KG1 (cell line): ENCODE measurements at regions not wholly inside any gene's neighbourhood (a gene's known extent, or its start where the extent isn't known, plus 50 kb on each side); places are given as distances from the start of the nearest gene placed in this dataset.
"Not testable (repeated sequence)": the region's sequence is repeated elsewhere in the genome, so short reads cannot be mapped to it uniquely, and the experiment has no call there.

ENCODE experiments used
- DNase-seq: peaks from one replicate; lab custom pipeline; 2025; lab: John Stamatoyannopoulos, UW

- not testable (repeated sequence) for DNase-seq
Observed at GRCh38 chr10:15921423-15921945, 61.2 kb upstream of the MINDY3 start.

DNA sequence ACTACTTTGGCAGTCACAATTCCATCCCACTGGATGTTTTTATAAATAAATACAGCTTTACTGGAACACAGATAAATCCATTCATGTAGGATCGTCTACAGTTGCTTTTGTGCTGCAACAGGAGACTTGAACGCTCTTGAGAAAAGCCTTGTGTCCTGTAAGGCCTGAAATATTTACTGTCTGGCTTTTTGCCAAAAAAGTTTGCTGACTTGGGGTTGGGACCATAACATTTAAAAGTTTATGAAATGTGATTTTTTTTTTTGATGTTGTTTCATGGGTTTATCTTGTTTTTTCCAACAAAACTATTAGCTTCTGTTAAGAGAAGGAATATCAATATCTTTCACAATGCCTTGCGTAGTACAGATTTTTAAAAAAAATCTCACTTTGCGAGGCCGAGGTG is 71.1 kb upstream of the MINDY3 start:
- no peak for DNase-seq

DNA sequence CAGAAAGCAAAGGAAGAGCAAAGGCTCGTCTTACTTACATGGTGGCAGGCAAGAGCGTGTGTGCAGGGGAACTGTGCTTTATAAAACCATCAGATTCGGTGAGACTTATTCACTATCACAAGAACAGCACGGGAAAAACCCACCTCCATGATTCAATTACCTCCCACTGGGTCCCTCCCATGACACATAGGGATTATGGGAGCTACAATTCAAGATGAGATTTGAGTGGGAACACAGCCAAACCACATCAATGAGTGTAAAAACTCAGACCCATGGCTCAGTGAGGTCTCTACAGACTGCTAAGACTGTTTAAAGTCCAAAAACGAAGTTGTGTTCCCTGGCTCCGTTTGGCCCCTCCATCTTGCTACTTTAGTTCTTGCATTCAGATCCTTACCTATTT is 79.2 kb upstream of the MINDY3 start:
- DNase-seq = not testable (repeated sequence)

DNA sequence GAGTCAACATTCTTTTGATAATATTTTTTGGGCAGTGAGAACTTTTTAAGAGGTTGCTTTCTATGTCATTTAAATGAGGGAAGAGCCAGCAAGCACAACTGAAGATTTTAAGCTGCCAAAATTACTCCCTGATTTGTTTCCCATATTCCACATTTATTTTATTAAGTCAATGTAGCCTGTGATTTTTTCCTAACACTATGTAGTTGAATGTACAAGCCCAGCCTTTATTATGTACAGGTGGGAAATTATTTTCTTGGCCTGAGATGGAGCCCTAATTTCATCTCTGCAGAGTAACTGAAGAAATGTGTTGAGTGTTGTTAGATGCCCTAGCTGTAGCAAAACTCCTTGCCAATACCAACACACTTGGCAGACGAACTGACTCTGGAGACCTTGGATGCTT is 83.1 kb upstream of the MINDY3 start:
- DNase-seq = no peak

GRCh38 chr10:15954188-15954587 is 93.9 kb upstream of the MINDY3 start:
- no peak for DNase-seq

DNA sequence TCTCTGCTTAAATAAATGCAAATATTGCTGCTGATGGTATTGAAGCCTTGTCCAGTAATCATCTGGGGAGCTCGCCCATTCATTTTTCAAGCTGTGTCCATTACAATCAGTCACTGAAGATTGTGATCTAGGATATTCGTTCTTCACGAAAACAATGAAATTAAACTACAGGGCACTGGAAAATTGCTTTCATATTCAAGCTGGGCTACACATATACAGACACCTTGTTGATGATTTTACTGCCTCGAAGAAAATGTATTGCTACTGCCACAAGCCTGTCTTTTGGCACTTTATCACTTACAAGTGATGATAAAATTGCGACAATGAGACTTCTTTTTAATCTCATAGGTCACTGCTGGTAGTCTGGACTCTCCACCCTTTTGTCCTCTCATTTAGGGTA is 100.0 kb upstream of the MINDY3 start:
- no peak for DNase-seq

- DNase-seq = not testable (repeated sequence)
Observed at GRCh38 chr10:15972736-15973135, 112.4 kb upstream of the MINDY3 start.

DNA sequence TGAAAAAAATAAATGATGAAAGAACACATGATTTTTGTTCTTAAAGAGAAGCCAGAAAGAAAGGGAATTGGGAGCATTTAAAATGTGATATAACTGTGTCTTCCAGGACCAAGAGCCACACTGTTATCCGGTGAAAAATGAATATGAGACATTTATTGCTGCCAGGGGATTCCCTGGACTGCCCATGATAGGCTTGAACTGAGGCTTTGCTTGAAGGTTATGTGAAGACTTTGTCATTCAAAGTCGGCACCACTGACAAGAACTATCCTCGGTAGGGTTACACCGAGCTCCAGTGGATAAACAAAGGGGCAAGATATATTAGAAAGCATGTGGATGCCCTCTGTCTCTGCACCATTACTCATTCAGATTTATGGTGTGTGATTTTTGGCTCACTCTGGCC is 125.4 kb upstream of the MINDY3 start:
- no peak for DNase-seq

GRCh38 chr10:15990535-15991129 is 130.3 kb upstream of the MINDY3 start:
- DNase-seq = no peak

DNA sequence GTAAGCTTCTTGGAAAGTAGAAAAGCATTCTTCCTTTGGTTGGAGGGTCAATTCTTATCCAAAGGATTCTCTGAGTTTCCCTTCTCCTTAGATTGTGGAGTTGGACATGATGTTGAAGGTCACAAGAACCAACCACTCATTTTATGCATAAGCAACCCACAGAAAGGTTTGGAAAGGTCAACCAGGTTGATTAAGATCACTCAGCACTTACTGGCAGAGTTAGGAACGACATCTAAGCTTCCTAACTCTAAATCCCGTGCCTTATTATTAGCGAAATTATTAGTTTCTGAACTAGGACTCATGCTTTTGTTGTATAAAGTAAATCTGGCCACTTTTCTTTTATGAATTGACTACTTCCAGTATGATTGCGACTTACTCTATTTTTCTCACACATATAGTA is 137.0 kb upstream of the MINDY3 start:
- no peak for DNase-seq

DNA sequence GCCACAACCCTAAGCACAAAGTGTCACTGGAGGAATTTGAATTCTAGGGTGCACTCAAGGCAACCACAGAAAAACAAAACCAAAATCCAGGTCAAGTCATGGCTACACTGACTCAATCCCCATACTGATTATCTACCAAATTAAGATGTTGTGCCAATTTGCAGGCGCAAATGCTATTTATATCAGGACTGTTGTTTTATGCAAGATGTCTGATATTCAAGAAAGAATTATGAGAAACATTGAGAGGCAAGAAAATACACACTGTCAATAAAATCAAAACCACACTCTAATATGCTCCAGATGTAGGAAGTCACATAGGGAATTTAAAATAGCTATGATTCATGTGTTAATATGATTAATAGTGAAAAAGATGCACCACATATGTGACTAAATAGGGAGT is 141.3 kb upstream of the MINDY3 start:
- no peak for DNase-seq

DNA sequence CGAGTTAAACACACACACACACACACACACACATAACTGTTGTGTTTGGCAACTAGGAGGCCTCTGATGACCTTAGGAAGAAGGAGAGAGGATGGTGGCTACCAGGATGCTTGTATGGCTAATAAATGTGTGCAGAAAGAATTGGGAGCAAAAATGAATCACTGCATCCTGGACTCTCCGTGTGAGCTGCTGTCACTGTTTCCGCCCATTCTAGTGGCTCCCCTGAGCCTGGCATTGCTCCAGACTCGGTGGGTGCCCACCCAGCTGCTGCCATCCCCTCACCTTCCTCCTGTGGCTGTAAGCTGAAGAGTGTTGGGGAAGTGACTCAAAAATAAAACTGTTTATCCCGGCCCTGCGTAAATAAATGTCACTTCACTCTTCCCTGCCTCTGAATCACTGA is 149.5 kb upstream of the MINDY3 start:
- DNase-seq = no peak

DNA sequence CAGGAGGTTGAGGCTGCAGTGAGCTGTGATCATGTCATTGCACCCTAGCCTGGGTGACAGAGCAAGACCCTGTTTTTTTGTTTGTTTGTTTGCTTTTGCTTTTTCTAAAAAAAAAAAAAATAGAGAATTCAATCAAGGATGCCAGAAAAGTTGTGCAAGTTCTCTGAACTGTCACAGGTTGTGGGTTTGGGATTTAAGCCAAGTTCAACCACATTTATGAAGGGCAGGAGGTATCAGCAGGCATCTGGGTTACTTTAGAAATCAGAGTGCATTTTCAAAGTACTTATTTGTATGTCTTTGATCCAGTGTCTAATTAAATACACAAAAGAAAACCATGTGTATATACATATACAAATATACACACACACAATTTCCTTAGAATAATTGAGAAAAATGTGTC is 151.2 kb upstream of the MINDY3 start:
- DNase-seq = no peak

GRCh38 chr10:16014469-16014868 is 154.2 kb upstream of the MINDY3 start:
- DNase-seq = no peak

GRCh38 chr10:16016688-16017087 is 156.4 kb upstream of the MINDY3 start:
- no peak for DNase-seq

- no peak for DNase-seq
Observed at GRCh38 chr10:16020836-16021235, 160.5 kb upstream of the MINDY3 start.

GRCh38 chr10:16026832-16027231 is 166.5 kb upstream of the MINDY3 start:
- DNase-seq = not testable (repeated sequence)

GRCh38 chr10:16030562-16030961 is 170.3 kb upstream of the MINDY3 start:
- DNase-seq = no peak

GRCh38 chr10:16049050-16049449 is 188.7 kb upstream of the MINDY3 start:
- DNase-seq = no peak

- DNase-seq = no peak
Observed at GRCh38 chr10:16049782-16050181, 189.5 kb upstream of the MINDY3 start.

DNA sequence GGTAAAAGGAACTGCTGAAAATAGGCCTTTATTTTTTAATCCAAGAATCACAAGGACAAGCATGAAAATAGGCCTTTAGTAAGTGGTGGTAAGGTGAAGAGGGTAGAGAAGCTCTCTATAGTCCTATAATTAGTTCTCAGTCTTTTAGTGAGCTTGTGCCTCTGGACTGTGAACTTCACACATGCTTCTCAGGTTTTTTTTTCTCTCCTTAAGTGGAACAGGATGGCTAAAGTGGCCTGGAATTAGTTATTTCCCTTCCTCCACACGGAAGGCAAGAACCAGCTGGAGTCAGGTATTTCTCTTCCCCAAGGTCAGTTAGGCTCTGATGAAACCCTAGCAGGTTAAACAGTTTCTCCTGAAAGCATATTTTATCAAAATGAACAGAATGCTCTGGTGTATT is 203.0 kb upstream of the MINDY3 start:
- no peak for DNase-seq

DNA sequence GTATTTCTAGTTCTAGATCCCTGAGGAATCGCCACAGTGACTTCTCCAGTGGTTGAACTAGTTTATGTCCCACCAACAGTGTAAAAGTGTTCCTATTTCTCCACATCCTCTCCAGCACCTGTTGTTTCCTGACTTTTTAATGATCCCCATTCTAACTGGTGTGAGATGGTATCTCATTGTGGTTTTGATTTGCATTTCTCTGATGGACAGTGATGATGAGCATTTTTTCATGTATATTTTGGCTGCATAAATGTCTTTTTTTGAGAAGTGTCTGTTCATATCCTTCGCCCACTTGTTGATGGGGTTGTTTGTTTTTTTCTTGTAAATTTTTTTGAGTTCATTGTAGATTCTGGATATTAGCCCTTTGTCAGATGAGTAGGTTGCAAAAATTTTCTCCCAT is 223.2 kb upstream of the MINDY3 start:
- DNase-seq = not testable (repeated sequence)

- DNase-seq = no peak
Observed at GRCh38 chr10:16105082-16105481, 244.8 kb upstream of the MINDY3 start.
